Bronchial epithelial cell (primary cell): ENCODE measurements at regions not wholly inside any gene's neighbourhood (a gene's known extent, or its start where the extent isn't known, plus 50 kb on each side); places are given as distances from the start of the nearest gene placed in this dataset.

Experiments used
- DNase-seq: peaks from one replicate; pipeline ENCODE4 v3.0.0-alpha.2; 2010; ENCODE audit warnings: low read depth
- FAIRE-seq: peaks from 2 replicates; lab custom pipeline; 2011; peaks lifted over from hg19 to GRCh38; lab: Jason Lieb, UNC
- H3K27me3 ChIP-seq: 2 replicates; pipeline ENCODE4 v1.5.1; 2011; ENCODE audit warnings: low read length; ENCODE audit not compliant: control insufficient read depth, insufficient read depth
- H3K36me3 ChIP-seq: 2 replicates; pipeline ENCODE4 v1.5.1; 2011; ENCODE audit warnings: low read length; ENCODE audit not compliant: control insufficient read depth, insufficient read depth
- H3K4me3 ChIP-seq: 2 replicates; pipeline ENCODE4 v1.5.1; 2011; ENCODE audit warnings: mild to moderate bottlenecking, low read depth, low read length, control low read depth
- CTCF ChIP-seq: IDR thresholded peaks from 2 replicates; pipeline ENCODE4 v1.5.1; 2011; ENCODE audit warnings: mild to moderate bottlenecking, moderate library complexity, low read length, control low read depth, inconsistent platforms; ENCODE audit not compliant: insufficient read depth, severe bottlenecking

DNA sequence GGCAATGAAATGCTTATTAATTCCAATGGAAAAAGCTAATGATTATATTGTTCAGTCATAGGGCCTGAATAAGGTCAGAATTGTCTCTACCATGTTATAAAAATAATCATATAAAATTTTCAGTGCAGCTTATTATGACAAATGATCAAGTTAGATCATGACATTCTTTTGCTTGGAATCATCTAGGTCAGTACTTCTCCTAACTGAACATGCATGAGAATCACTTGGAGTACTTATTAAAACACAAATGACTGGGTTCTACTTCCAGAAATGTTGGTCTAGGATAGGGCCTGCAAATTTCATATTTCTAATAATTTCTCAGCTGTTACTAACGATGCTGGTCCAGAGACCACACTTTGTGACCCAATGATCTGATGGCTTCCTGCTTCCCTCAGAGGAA, 806.0 kb upstream of the ZNF608 start:
- no peaks in the 10 kb centered on the region for H3K27me3 ChIP-seq
- H3K4me3 ChIP-seq, result no peak overlapping the region
- TF ChIP-seq CTCF, result no peak
- FAIRE-seq, result no peak
- H3K36me3 ChIP-seq, result no peaks in the 10 kb centered on the region
- peak; percentile 37 for DNase-seq

DNA sequence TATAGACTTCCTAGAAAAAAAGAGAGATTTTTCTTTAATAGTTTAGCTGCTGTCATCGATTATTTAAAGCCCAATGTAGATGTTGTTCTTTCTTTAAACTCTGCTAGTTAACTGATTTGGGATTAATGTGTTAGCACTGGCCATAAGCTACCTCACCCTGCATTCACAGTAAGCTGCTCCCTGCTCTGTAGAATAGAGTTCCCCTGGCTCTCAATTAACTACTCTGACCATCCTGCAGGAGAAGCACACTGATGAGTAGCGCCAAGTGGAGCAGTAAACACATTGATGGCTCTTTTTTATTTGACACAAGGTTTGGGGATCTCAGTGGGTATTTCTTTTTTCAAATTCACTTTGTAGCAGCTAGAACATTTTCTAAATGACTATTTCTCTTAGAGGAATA, 807.9 kb upstream of the ZNF608 start:
- H3K27me3 ChIP-seq, result no peaks in the 10 kb centered on the region
- TF ChIP-seq CTCF, result no peak
- H3K4me3 ChIP-seq, result no peak overlapping the region
- no peaks in the 10 kb centered on the region for H3K36me3 ChIP-seq
- FAIRE-seq (no peak), DNase-seq (no peak)

DNA sequence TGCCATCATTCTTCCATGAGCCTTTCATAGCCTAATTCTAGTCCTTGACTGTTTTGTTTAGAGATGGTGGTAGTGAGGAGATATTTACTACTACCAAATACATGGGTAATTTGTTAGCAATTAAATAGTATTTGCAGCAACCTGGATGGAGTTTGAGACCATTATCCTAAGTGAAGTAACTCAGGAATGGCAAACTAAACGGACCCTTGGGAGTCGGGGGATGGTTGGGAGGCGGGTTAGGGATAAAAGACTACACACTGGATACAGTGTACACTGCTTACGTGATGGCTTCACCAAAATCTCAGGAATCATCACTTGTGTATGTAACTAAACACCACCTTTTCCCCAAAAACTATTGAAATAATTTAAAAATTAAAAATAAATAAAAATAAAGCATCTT, 809.2 kb upstream of the ZNF608 start:
- Histone ChIP-seq H3K27me3 (no peaks in the 10 kb centered on the region), H3K36me3 (no peaks in the 10 kb centered on the region), H3K4me3 (no peak overlapping the region)
- DNase-seq (no peak), FAIRE-seq (no peak)
- no peak for TF ChIP-seq CTCF

DNA sequence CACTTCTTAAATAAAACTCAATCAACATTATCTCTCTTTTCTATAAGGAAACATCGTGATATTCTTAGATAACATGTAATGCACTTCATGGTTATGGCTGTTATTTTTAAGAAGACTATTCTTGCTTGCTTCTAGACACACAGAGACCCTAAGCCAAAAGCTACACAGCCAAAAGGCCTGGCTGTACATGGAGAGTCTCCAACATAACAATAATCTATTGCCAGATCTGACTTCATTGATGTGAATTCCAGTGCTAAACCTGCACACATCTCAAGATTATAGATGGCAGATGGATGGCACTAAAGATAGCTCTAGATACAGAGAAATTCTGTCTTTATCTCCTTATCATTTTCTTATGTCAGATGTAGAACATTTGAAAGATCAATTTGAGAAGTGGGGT, 811.6 kb upstream of the ZNF608 start:
- no peak for DNase-seq
- H3K36me3 ChIP-seq, result no peaks in the 10 kb centered on the region
- H3K27me3 ChIP-seq, result no peaks in the 10 kb centered on the region
- no peak for FAIRE-seq
- no peak for TF ChIP-seq CTCF
- no peak overlapping the region for H3K4me3 ChIP-seq

- peak; percentile 57 for DNase-seq
- no peaks in the 10 kb centered on the region for H3K27me3 ChIP-seq
- no peak for TF ChIP-seq CTCF
- no peak for FAIRE-seq
- H3K36me3 ChIP-seq, result no peaks in the 10 kb centered on the region
- H3K4me3 ChIP-seq, result no peak overlapping the region
Measured at GRCh38 chr5:125558466-125558865, 812.0 kb upstream of the ZNF608 start.

DNA sequence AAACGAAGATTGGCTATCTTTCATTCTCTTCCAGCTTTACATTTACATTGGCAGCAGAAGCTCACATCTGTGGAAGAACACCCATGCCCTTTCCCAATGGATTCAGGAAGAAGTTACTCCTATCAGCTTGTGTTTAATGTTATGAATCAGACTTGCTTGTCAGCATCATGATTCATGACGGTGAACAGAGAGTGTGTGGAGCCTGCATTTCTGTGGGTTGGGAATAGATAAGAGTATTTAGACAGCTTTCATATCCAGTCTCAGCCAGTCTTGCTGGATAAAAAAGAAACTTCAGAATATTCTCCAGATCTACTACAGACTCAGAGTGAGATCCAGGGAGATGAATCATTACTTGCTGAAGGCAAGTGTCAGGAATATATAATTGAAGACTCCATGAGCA, 812.9 kb upstream of the ZNF608 start:
- DNase-seq, result peak; percentile 99
- no peak for TF ChIP-seq CTCF

More for the DNA sequence above, 812.9 kb upstream of the ZNF608 start:
- peak; percentile 18 for FAIRE-seq
- Histone ChIP-seq H3K27me3 (no peaks in the 10 kb centered on the region), H3K4me3 (no peak overlapping the region), H3K36me3 (no peaks in the 10 kb centered on the region)
